ENCODE measurements at regions not wholly inside any gene's neighbourhood (a gene's known extent, or its start where the extent isn't known, plus 50 kb on each side); places are given as distances from the start of the nearest gene placed in this dataset.
A peak's percentile ranks its signal among the peaks of the same experiment; 100 is the strongest.

DNA sequence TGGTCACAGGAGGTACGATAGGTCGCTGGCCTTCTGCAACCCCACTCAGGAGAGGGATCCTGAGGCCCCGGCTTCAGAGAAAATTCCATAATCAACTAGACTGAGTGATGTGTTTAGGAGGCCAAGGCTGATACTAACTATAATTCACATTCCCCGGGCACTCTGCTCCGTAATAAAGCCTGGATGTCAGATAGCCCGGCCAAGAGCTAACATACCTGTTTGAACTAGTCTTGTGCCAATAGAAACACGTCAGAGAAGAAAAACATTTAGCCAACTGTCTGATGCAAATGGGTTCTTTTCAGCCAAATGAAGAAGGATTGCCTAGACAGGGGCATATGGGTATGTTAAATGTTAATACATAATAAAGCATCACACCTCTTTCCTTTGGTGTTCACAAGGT is 204.2 kb downstream of the TSHZ3 start:
- ChIA-PET CTCF (no interaction called here), POLR2A (no interaction called here)
- no peak for DNase-seq (ENCODE audit: low read depth)
- TF ChIP-seq, protein P1, sequence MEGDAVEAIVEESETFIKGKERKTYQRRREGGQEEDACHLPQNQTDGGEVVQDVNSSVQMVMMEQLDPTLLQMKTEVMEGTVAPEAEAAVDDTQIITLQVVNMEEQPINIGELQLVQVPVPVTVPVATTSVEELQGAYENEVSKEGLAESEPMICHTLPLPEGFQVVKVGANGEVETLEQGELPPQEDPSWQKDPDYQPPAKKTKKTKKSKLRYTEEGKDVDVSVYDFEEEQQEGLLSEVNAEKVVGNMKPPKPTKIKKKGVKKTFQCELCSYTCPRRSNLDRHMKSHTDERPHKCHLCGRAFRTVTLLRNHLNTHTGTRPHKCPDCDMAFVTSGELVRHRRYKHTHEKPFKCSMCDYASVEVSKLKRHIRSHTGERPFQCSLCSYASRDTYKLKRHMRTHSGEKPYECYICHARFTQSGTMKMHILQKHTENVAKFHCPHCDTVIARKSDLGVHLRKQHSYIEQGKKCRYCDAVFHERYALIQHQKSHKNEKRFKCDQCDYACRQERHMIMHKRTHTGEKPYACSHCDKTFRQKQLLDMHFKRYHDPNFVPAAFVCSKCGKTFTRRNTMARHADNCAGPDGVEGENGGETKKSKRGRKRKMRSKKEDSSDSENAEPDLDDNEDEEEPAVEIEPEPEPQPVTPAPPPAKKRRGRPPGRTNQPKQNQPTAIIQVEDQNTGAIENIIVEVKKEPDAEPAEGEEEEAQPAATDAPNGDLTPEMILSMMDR (IDR thresholded peaks at IDR 0.05; ENCODE audit: insufficient read depth, low read depth, low read length): no peak
- Histone ChIP-seq H3K4me3 (ENCODE audit: low read depth, low read length) (no peak overlapping the region), H3K27me3 (ENCODE audit: control insufficient read depth, insufficient read depth, low read length) (no peaks in the 10 kb centered on the region), H3K36me3 (ENCODE audit: control insufficient read depth, insufficient read depth, low read length) (no peaks in the 10 kb centered on the region)

DNA sequence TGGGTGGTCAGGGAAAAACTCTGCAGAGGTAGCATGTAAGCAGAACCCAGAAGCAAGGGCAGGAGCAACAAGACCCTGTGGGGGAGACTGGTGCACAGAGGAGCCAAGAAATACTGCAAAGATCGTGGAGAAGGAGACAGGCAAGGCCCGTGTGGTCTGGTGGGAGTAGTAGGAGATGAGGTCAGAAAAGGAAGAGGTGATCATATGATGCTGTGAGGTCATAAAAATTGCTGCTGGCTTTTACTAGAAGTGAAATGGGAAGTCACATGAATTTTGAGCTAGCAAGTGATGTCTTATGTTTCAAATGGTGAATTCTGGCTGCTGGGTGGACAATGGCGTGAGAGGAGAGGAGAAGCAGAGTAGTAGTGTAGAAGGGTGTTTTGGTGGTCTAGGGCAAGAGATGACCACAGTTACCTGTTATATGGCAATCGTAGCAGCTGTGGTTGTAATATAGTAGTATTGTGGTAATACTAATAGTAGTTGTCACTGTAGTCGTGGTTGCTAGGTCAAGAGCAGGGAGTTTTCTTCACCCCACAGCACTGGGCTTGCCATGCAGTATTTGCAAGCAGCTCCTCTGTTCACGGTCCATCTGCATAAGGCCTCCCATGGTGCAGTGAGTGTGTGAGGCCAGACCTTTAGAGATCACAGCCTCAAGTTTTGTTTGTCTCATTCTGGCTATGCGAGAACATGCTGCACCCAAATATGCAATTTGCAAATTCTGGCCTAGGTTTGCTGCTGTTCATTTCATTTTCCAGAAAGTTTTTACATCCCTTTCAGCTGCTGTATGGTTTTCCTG is 205.0 kb downstream of the TSHZ3 start:
- CTCF ChIA-PET: no interaction called here

DNA sequence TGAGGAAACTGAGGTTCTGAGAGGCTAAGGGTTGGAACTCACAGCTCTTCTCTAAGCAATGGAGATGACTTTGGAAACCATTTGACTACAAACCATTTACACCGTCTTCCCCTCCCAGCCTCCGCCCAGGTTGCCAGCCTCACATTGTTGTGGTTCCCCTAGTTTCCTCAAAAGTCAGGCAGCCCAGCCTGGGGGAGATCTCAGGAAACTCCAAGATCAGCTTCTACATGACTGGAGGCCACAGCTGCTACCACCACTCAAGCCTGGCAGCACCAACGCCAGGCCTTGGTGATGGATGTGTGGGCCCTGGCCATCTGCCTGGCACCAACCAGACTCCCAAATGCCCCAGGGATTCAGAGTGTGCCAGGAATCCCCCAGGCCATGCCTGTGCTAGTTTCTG is 207.9 kb downstream of the TSHZ3 start:
- ChIA-PET POLR2A (no interaction called here), CTCF (interaction anchor here (1.0 kb wide), 1 partner anchor 16 kb away, joined by 3 read pairs; no protein-coding TSS in a partner anchor)
- Histone ChIP-seq H3K27me3 (ENCODE audit: control insufficient read depth, insufficient read depth, low read length) (no peaks in the 10 kb centered on the region), H3K36me3 (ENCODE audit: control insufficient read depth, insufficient read depth, low read length) (no peaks in the 10 kb centered on the region), H3K4me3 (ENCODE audit: low read depth, low read length) (no peak overlapping the region)
- TF ChIP-seq, protein P1 (IDR thresholded peaks at IDR 0.05; ENCODE audit: insufficient read depth, low read depth, low read length): no peak
- no peak for DNase-seq (ENCODE audit: low read depth)

More for the DNA sequence above, 205.0 kb downstream of the TSHZ3 start:
- POLR2A ChIA-PET: no interaction called here
- TF ChIP-seq, protein P1 (IDR thresholded peaks at IDR 0.05; ENCODE audit: insufficient read depth, low read depth, low read length): no peak
- no peak for DNase-seq (ENCODE audit: low read depth)
- Histone ChIP-seq H3K27me3 (ENCODE audit: control insufficient read depth, insufficient read depth, low read length) (no peaks in the 10 kb centered on the region), H3K4me3 (ENCODE audit: low read depth, low read length) (no peak overlapping the region), H3K36me3 (ENCODE audit: control insufficient read depth, insufficient read depth, low read length) (no peaks in the 10 kb centered on the region)

DNA sequence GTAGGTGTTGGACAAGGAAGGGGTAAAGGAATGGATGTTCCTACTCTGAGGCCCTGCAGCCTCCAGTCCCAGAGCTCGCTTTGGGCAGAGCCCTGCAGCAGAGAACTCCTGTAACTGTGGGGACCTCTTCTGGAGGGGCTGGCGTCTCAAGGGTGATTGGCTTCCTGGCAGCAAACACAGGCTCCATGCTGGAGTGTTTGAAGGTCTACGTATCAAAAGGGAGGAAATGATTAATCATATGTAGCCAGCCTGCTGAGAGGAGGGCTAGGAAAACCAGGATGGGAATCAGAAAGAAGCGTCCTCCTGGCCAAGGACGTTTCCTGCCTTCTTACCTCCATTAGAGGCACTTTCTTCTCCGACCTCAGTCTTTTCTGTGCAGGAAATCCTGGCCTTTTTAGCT is 208.5 kb downstream of the TSHZ3 start:
- H3K4me3 ChIP-seq (ENCODE audit: low read depth, low read length): no peak overlapping the region
- POLR2A ChIA-PET: no interaction called here
- no peaks in the 10 kb centered on the region for H3K36me3 ChIP-seq (ENCODE audit: control insufficient read depth, insufficient read depth, low read length)
- CTCF ChIA-PET: interaction anchor here (1.0 to 1.5 kb wide), 2 partner anchors 20 to 21 kb away, joined by 3 read pairs; no protein-coding TSS in a partner anchor
- no peak for DNase-seq (ENCODE audit: low read depth)
- TF ChIP-seq, protein P1 (IDR thresholded peaks at IDR 0.05; ENCODE audit: insufficient read depth, low read depth, low read length): no peak
- H3K27me3 ChIP-seq (ENCODE audit: control insufficient read depth, insufficient read depth, low read length): no peaks in the 10 kb centered on the region

DNA sequence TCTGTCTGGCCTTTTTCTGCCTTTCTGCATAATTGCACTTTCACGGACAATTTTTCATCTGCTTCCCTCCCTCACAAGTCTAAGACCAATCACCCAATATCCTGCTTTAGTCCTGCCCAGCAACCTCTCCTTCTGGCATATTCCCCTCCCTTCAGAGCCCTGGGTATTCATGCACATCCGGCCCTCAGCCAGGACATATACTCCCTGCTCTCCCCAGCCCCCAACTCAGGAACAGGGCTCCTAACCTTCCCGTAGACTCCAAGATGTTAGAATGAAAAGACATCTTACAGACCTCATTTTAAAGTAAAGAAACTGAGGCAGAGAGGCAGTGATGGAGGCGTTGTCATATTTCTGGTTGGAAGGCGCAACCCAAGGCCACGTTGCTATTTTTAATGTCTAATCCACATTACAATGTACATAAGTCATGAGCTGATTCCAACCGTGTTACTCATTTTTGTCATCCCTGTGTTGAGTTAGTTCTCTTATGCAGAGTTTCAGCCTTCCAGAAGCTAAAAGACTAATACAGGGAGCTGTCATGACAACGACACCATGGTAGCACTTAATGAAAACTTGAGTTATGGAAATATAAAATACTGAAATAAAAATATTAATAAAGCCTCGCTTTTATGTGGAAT is 209.2 kb downstream of the TSHZ3 start:
- Histone ChIP-seq H3K27me3 (ENCODE audit: control insufficient read depth, insufficient read depth, low read length) (no peaks in the 10 kb centered on the region), H3K4me3 (ENCODE audit: low read depth, low read length) (no peak overlapping the region), H3K36me3 (ENCODE audit: control insufficient read depth, insufficient read depth, low read length) (no peaks in the 10 kb centered on the region)
- ChIA-PET CTCF (interaction anchor here (0.7 to 1.5 kb wide), 3 partner anchors 20 to 88 kb away, joined by 3 read pairs; no protein-coding TSS in a partner anchor), POLR2A (no interaction called here)
- DNase-seq (ENCODE audit: low read depth): peak; percentile 52
- TF ChIP-seq, protein P1 (IDR thresholded peaks at IDR 0.05; ENCODE audit: insufficient read depth, low read depth, low read length): no peak
